ENCODE measurements at regions not wholly inside any gene's neighbourhood (a gene's known extent, or its start where the extent isn't known, plus 50 kb on each side); places are given as distances from the start of the nearest gene placed in this dataset.

GRCh38 chr6:40932366-40932765 is 106.7 kb downstream of the UNC5CL start:
- Histone ChIP-seq H3K4me3 (no peak overlapping the region), H3K36me3 (ENCODE audit: insufficient read depth, low read length) (no peaks in the 10 kb centered on the region), H3K9ac (ENCODE audit: insufficient read length) (no peak overlapping the region), H3K9me3 (ENCODE audit: low read depth, low read length) (no peaks in the 10 kb centered on the region), H3K27ac (no peak overlapping the region)
- TF ChIP-seq EZH2 (IDR thresholded peaks at IDR 0.05): no peak
- no peak for TF ChIP-seq FOXP2 (optimal IDR thresholded peaks at IDR 0.05; ENCODE audit: control extremely low read depth, extremely low read length, insufficient read depth)
- no peak for TF ChIP-seq POLR2AphosphoS5 (IDR thresholded peaks at IDR 0.05; ENCODE audit: borderline replicate concordance, low read depth, low read length)
- DNase-seq (ENCODE audit: low read depth, low spot score): no peak

GRCh38 chr6:40931931-40932330 is 107.1 kb downstream of the UNC5CL start:
- Histone ChIP-seq H3K9ac (ENCODE audit: insufficient read length) (no peak overlapping the region), H3K36me3 (ENCODE audit: insufficient read depth, low read length) (no peaks in the 10 kb centered on the region), H3K9me3 (ENCODE audit: low read depth, low read length) (no peaks in the 10 kb centered on the region), H3K27ac (no peak overlapping the region), H3K4me3 (no peak overlapping the region)
- TF ChIP-seq FOXP2 (optimal IDR thresholded peaks at IDR 0.05; ENCODE audit: control extremely low read depth, extremely low read length, insufficient read depth) (no peak), EZH2 (IDR thresholded peaks at IDR 0.05) (no peak), POLR2AphosphoS5 (IDR thresholded peaks at IDR 0.05; ENCODE audit: borderline replicate concordance, low read depth, low read length) (no peak)
- no peak for DNase-seq (ENCODE audit: low read depth, low spot score)

GRCh38 chr6:40930555-40930954 is 108.5 kb downstream of the UNC5CL start:
- TF ChIP-seq POLR2AphosphoS5 (IDR thresholded peaks at IDR 0.05; ENCODE audit: borderline replicate concordance, low read depth, low read length) (no peak), FOXP2 (optimal IDR thresholded peaks at IDR 0.05; ENCODE audit: control extremely low read depth, extremely low read length, insufficient read depth) (no peak), EZH2 (IDR thresholded peaks at IDR 0.05) (no peak)
- H3K36me3 ChIP-seq (ENCODE audit: insufficient read depth, low read length): no peaks in the 10 kb centered on the region
- H3K4me3 ChIP-seq: no peak overlapping the region
- no peak for DNase-seq (ENCODE audit: low read depth, low spot score)
- no peaks in the 10 kb centered on the region for H3K9me3 ChIP-seq (ENCODE audit: low read depth, low read length)
- H3K27ac ChIP-seq: no peak overlapping the region
- no peak overlapping the region for H3K9ac ChIP-seq (ENCODE audit: insufficient read length)

GRCh38 chr6:40930045-40930444 is 109.0 kb downstream of the UNC5CL start:
- Histone ChIP-seq H3K27ac (no peak overlapping the region), H3K9ac (ENCODE audit: insufficient read length) (no peak overlapping the region), H3K9me3 (ENCODE audit: low read depth, low read length) (no peaks in the 10 kb centered on the region), H3K4me3 (no peak overlapping the region), H3K36me3 (ENCODE audit: insufficient read depth, low read length) (no peaks in the 10 kb centered on the region)
- TF ChIP-seq EZH2 (IDR thresholded peaks at IDR 0.05) (no peak), POLR2AphosphoS5 (IDR thresholded peaks at IDR 0.05; ENCODE audit: borderline replicate concordance, low read depth, low read length) (no peak), FOXP2 (optimal IDR thresholded peaks at IDR 0.05; ENCODE audit: control extremely low read depth, extremely low read length, insufficient read depth) (no peak)
- no peak for DNase-seq (ENCODE audit: low read depth, low spot score)

- no peaks in the 10 kb centered on the region for H3K36me3 ChIP-seq (ENCODE audit: insufficient read depth, low read length)
- no peak for TF ChIP-seq FOXP2 (optimal IDR thresholded peaks at IDR 0.05; ENCODE audit: control extremely low read depth, extremely low read length, insufficient read depth)
- no peak for TF ChIP-seq POLR2AphosphoS5 (IDR thresholded peaks at IDR 0.05; ENCODE audit: borderline replicate concordance, low read depth, low read length)
- TF ChIP-seq EZH2 (IDR thresholded peaks at IDR 0.05): no peak
- DNase-seq (ENCODE audit: low read depth, low spot score): no peak
These were observed 109.8 kb downstream of the UNC5CL start for GRCh38 chr6:40929176-40929575.

GRCh38 chr6:40928763-40929162 is 110.3 kb downstream of the UNC5CL start:
- TF ChIP-seq POLR2AphosphoS5 (IDR thresholded peaks at IDR 0.05; ENCODE audit: borderline replicate concordance, low read depth, low read length) (no peak), EZH2 (IDR thresholded peaks at IDR 0.05) (no peak), FOXP2 (optimal IDR thresholded peaks at IDR 0.05; ENCODE audit: control extremely low read depth, extremely low read length, insufficient read depth) (no peak)
- no peak for DNase-seq (ENCODE audit: low read depth, low spot score)
- Histone ChIP-seq H3K9me3 (ENCODE audit: low read depth, low read length) (no peaks in the 10 kb centered on the region), H3K36me3 (ENCODE audit: insufficient read depth, low read length) (no peaks in the 10 kb centered on the region), H3K4me3 (no peak overlapping the region), H3K9ac (ENCODE audit: insufficient read length) (no peak overlapping the region), H3K27ac (no peak overlapping the region)

More at GRCh38 chr6:40929176-40929575, 109.8 kb downstream of the UNC5CL start:
- H3K27ac ChIP-seq: no peak overlapping the region
- H3K4me3 ChIP-seq: no peak overlapping the region
- no peaks in the 10 kb centered on the region for H3K9me3 ChIP-seq (ENCODE audit: low read depth, low read length)
- no peak overlapping the region for H3K9ac ChIP-seq (ENCODE audit: insufficient read length)

- H3K36me3 ChIP-seq (ENCODE audit: insufficient read depth, low read length): no peaks in the 10 kb centered on the region
- no peak overlapping the region for H3K9ac ChIP-seq (ENCODE audit: insufficient read length)
- DNase-seq (ENCODE audit: low read depth, low spot score): no peak
- H3K27ac ChIP-seq: no peak overlapping the region
- H3K9me3 ChIP-seq (ENCODE audit: low read depth, low read length): no peaks in the 10 kb centered on the region
- no peak for TF ChIP-seq POLR2AphosphoS5 (IDR thresholded peaks at IDR 0.05; ENCODE audit: borderline replicate concordance, low read depth, low read length)
- TF ChIP-seq EZH2 (IDR thresholded peaks at IDR 0.05): no peak
- TF ChIP-seq FOXP2 (optimal IDR thresholded peaks at IDR 0.05; ENCODE audit: control extremely low read depth, extremely low read length, insufficient read depth): no peak
- H3K4me3 ChIP-seq: no peak overlapping the region
These were observed 110.7 kb downstream of the UNC5CL start for GRCh38 chr6:40928307-40928706.

- DNase-seq (ENCODE audit: low read depth, low spot score): no peak
- TF ChIP-seq FOXP2 (optimal IDR thresholded peaks at IDR 0.05; ENCODE audit: control extremely low read depth, extremely low read length, insufficient read depth): no peak
- TF ChIP-seq EZH2 (IDR thresholded peaks at IDR 0.05): no peak
- no peak for TF ChIP-seq POLR2AphosphoS5 (IDR thresholded peaks at IDR 0.05; ENCODE audit: borderline replicate concordance, low read depth, low read length)
- no peaks in the 10 kb centered on the region for H3K9me3 ChIP-seq (ENCODE audit: low read depth, low read length)
These were observed 113.7 kb downstream of the UNC5CL start for GRCh38 chr6:40925341-40925740.

GRCh38 chr6:40924839-40925238 is 114.2 kb downstream of the UNC5CL start:
- Histone ChIP-seq H3K4me3 (no peak overlapping the region), H3K9me3 (ENCODE audit: low read depth, low read length) (no peaks in the 10 kb centered on the region), H3K9ac (ENCODE audit: insufficient read length) (no peak overlapping the region), H3K27ac (no peak overlapping the region), H3K36me3 (ENCODE audit: insufficient read depth, low read length) (no peaks in the 10 kb centered on the region)
- no peak for DNase-seq (ENCODE audit: low read depth, low spot score)
- TF ChIP-seq FOXP2 (optimal IDR thresholded peaks at IDR 0.05; ENCODE audit: control extremely low read depth, extremely low read length, insufficient read depth) (no peak), POLR2AphosphoS5 (IDR thresholded peaks at IDR 0.05; ENCODE audit: borderline replicate concordance, low read depth, low read length) (no peak), EZH2 (IDR thresholded peaks at IDR 0.05) (no peak)

More at GRCh38 chr6:40925341-40925740, 113.7 kb downstream of the UNC5CL start:
- Histone ChIP-seq H3K27ac (no peak overlapping the region), H3K36me3 (ENCODE audit: insufficient read depth, low read length) (no peaks in the 10 kb centered on the region), H3K9ac (ENCODE audit: insufficient read length) (no peak overlapping the region), H3K4me3 (no peak overlapping the region)

Measured in SK-N-MC (cell line).